ENCODE measurements at regions not wholly inside any gene's neighbourhood (a gene's known extent, or its start where the extent isn't known, plus 50 kb on each side); places are given as distances from the start of the nearest gene placed in this dataset.

DNA sequence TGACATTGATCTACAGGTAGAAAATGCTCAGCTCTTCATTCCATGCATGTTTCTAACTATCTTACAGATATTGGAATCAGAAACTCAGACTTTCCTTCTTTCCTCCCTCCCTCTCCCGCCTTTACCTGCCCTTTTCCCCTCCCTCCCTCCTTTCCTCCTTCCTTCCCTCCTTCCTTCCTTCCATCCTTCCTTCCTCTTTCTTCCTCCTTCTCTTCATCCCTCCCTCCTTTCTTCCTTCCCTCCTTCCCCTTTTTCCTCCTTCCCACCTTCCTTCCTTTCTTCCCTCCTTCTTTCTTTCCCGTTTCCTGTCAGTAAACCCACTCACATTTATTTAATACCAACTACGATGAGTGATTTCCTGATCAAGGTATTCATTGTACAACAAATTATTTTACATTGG, 113.4 kb upstream of the IRS2 start:
- Histone ChIP-seq H3K4me3 (no peak overlapping the region), H3K27me3 (no peaks in the 10 kb centered on the region), H3K36me3 (no peaks in the 10 kb centered on the region), H3K27ac (no peak overlapping the region), H3K9me3 (no peaks in the 10 kb centered on the region), H3K4me1 (no peaks in the 10 kb centered on the region)
- intact Hi-C loops (cut with DNase I; ENCODE audit: low total_unique reads), result no loop called here
- TF ChIP-seq, protein P1, sequence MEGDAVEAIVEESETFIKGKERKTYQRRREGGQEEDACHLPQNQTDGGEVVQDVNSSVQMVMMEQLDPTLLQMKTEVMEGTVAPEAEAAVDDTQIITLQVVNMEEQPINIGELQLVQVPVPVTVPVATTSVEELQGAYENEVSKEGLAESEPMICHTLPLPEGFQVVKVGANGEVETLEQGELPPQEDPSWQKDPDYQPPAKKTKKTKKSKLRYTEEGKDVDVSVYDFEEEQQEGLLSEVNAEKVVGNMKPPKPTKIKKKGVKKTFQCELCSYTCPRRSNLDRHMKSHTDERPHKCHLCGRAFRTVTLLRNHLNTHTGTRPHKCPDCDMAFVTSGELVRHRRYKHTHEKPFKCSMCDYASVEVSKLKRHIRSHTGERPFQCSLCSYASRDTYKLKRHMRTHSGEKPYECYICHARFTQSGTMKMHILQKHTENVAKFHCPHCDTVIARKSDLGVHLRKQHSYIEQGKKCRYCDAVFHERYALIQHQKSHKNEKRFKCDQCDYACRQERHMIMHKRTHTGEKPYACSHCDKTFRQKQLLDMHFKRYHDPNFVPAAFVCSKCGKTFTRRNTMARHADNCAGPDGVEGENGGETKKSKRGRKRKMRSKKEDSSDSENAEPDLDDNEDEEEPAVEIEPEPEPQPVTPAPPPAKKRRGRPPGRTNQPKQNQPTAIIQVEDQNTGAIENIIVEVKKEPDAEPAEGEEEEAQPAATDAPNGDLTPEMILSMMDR (IDR thresholded peaks at IDR 0.05), result no peak
- TF ChIP-seq POLR2A (IDR thresholded peaks at IDR 0.05), result no peak
- no peak for DNase-seq

DNA sequence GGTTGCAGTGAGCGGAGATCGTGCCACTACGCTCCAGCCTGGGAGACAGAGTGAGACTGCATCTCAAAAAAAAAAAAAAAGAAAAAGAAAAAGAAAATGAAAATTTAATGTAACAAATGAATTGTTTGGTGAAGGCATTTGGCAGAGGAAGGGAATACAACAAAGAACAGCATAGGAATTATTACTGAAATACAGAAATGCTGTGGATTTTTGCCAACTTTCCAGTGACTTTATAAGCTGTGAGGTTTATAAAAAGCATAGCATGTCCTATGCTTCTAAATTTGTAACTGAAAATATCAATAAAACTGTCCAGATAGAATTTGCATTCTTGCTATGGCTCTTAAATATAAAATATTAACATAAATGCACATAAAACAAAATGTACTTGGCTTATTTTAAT, 112.9 kb upstream of the IRS2 start:
- H3K27me3 ChIP-seq, result no peaks in the 10 kb centered on the region
- H3K4me1 ChIP-seq, result no peaks in the 10 kb centered on the region
- H3K4me3 ChIP-seq, result no peak overlapping the region
- H3K36me3 ChIP-seq, result no peaks in the 10 kb centered on the region
- no peak for DNase-seq
- intact Hi-C loops (cut with DNase I; ENCODE audit: low total_unique reads), result no loop called here
- no peaks in the 10 kb centered on the region for H3K9me3 ChIP-seq
- no peak overlapping the region for H3K27ac ChIP-seq
- TF ChIP-seq POLR2A (IDR thresholded peaks at IDR 0.05), result no peak
- TF ChIP-seq, protein P1 (IDR thresholded peaks at IDR 0.05), result no peak

DNA sequence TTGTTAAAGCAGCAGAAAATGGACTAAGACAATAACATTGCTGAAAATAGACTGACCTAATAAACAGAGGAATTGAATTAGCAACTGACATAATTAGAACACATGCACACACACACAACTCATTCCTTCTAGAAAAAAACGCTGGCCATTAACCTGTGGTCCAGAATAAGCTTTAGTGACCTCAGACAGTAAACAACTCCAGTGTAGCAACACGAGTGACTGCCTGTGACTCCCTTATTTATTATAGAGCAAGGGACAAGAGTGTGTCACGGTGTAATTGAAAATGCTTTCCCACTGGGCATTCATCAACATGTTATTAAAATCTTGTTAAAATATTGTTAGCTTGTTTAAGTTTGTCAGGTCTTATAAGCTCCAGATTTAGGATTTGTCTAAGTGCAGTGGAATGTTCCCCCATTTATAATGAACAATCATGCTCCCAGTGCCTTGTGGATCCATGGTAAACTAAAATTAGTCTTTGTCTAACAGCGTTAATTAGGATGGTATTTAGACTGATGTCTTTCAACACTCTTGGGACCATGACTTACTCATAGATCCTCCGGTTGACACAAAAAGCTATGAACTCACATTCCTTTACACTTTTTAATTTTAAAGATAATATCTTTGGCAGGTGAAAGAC, 111.7 kb upstream of the IRS2 start:
- Histone ChIP-seq H3K27me3 (no peaks in the 10 kb centered on the region), H3K36me3 (no peaks in the 10 kb centered on the region), H3K4me3 (no peak overlapping the region), H3K27ac (no peak overlapping the region), H3K4me1 (no peaks in the 10 kb centered on the region), H3K9me3 (no peaks in the 10 kb centered on the region)
- intact Hi-C loops (cut with DNase I; ENCODE audit: low total_unique reads), result no loop called here
- TF ChIP-seq, protein P1 (IDR thresholded peaks at IDR 0.05), result no peak
- no peak for TF ChIP-seq POLR2A (IDR thresholded peaks at IDR 0.05)
- DNase-seq, result no peak

DNA sequence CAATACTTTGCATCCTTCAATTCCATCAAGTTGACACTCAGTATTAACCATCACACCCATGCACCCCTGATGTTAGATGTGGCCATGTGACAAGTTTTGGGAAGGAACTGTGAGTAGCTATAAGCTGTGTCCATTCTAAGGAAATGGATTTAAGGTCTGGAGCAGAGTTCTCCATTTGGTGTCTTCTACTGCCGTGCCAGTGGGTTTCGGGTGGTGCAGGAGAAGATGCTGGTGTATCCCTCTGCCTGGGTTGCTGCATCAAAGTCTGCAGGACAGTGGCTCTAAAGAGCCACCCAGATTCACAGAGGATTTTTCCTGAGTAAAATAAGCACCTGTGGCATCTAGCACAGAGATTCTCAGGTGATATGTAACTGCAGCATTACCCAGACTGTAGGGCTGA, 105.7 kb upstream of the IRS2 start:
- Histone ChIP-seq H3K27ac (no peak overlapping the region), H3K27me3 (no peaks in the 10 kb centered on the region), H3K4me1 (no peaks in the 10 kb centered on the region), H3K4me3 (no peak overlapping the region), H3K9me3 (no peaks in the 10 kb centered on the region), H3K36me3 (no peaks in the 10 kb centered on the region)
- no peak for DNase-seq
- TF ChIP-seq, protein P1 (IDR thresholded peaks at IDR 0.05), result no peak
- no peak for TF ChIP-seq POLR2A (IDR thresholded peaks at IDR 0.05)
- intact Hi-C loops (cut with DNase I; ENCODE audit: low total_unique reads), result no loop called here

DNA sequence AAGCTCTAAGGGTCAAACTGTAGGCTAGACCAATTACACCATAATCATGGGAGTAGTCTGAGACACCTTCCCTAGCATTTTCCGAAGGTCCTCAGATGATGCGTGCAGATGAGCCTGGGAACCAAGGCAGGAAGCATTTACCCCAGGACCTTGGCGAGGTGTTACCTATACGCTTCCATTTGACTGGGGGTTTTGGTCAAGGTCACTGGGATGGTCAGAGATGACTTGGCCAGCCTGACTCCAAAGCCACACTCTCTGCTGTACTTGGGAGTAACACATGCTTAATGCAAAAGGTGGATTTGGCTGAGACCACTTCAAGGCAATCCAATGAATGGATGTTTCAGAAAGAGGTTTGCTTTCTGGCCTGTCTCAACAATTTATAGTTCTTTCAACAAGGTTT, 98.9 kb upstream of the IRS2 start:
- TF ChIP-seq POLR2A (IDR thresholded peaks at IDR 0.05), result no peak
- TF ChIP-seq, protein P1 (IDR thresholded peaks at IDR 0.05), result no peak
- intact Hi-C loops (cut with DNase I; ENCODE audit: low total_unique reads), result no loop called here
- Histone ChIP-seq H3K36me3 (no peaks in the 10 kb centered on the region), H3K9me3 (no peaks in the 10 kb centered on the region), H3K4me3 (no peak overlapping the region), H3K27me3 (no peaks in the 10 kb centered on the region), H3K4me1 (no peaks in the 10 kb centered on the region), H3K27ac (no peak overlapping the region)
- no peak for DNase-seq

All from uterus (tissue), 3 donors.